Transverse colon (tissue), 4 donors: ENCODE measurements at regions not wholly inside any gene's neighbourhood (a gene's known extent, or its start where the extent isn't known, plus 50 kb on each side); places are given as distances from the start of the nearest gene placed in this dataset.

Experiments used
- EP300 ChIP-seq: sonication (generic); formaldehyde crosslinking; IDR thresholded peaks from one replicate; pipeline ENCODE4 v1.6.1; 2017; ENCODE audit warnings: antibody characterized with exemption, low read depth
- POLR2A ChIP-seq: fragments of 450-650 bp; IDR thresholded peaks from one replicate; pipeline ENCODE4 v1.6.1; 2016; ENCODE audit warnings: antibody characterized with exemption, mild to moderate bottlenecking, moderate library complexity
- POLR2AphosphoS5 ChIP-seq, 3 donors: sonication (generic); formaldehyde crosslinking; IDR thresholded peaks; one replicate each; pipeline ENCODE4 v1.6.1; 2016; ENCODE audit warnings: antibody characterized with exemption in 3 of 3
- TF ChIP-seq, protein P1 (sequence below), 5 experiments: fragments of 200-600 bp in 3 of 5; fragments of 450-650 bp in 2 of 5; sonication (generic) in 3 of 5; IDR thresholded peaks; 1 replicate in 2 of 5; 2 replicates in 3 of 5; pipeline ENCODE4 v1.5.1; 2016 to 2017; ENCODE audit warnings: antibody characterized with exemption in 5 of 5, inconsistent platforms in 3 of 5, mild to moderate bottlenecking in 2 of 5, moderate library complexity in 1 of 5

DNA sequence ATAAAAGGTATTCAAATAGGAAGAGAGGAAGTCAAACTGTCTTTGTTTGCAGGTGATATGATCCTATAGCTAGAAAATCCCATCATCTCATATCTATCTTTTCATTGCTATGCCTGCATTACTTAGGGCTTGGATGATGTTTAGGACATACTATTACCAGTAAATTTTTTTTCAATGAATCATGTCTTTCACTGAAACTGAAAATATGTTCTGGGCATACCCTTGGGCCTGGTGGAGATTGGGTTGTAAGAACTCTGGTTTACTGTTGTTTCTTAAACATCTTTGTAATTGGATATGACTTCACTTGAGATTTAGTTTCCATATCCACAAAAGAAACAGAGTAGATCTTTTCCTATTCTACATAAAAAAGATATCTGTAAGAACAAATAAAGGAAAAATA lies 502.2 kb upstream of the PRMT6 start:
- TF ChIP-seq, protein P1, sequence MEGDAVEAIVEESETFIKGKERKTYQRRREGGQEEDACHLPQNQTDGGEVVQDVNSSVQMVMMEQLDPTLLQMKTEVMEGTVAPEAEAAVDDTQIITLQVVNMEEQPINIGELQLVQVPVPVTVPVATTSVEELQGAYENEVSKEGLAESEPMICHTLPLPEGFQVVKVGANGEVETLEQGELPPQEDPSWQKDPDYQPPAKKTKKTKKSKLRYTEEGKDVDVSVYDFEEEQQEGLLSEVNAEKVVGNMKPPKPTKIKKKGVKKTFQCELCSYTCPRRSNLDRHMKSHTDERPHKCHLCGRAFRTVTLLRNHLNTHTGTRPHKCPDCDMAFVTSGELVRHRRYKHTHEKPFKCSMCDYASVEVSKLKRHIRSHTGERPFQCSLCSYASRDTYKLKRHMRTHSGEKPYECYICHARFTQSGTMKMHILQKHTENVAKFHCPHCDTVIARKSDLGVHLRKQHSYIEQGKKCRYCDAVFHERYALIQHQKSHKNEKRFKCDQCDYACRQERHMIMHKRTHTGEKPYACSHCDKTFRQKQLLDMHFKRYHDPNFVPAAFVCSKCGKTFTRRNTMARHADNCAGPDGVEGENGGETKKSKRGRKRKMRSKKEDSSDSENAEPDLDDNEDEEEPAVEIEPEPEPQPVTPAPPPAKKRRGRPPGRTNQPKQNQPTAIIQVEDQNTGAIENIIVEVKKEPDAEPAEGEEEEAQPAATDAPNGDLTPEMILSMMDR (IDR thresholded peaks at IDR 0.05): no peak
- TF ChIP-seq POLR2A (no peak), POLR2AphosphoS5 (IDR thresholded peaks at IDR 0.05) (no peak), EP300 (no peak)
